Transverse colon (tissue), 3 donors: ENCODE measurements at regions not wholly inside any gene's neighbourhood (a gene's known extent, or its start where the extent isn't known, plus 50 kb on each side); places are given as distances from the start of the nearest gene placed in this dataset.

Experiments used
- POLR2A ChIP-seq: fragments of 450-650 bp; IDR thresholded peaks from one replicate; pipeline ENCODE4 v1.6.1; 2016; ENCODE audit warnings: antibody characterized with exemption, mild to moderate bottlenecking, moderate library complexity
- TF ChIP-seq, protein P1 (sequence below), 5 experiments: fragments of 200-600 bp in 3 of 5; fragments of 450-650 bp in 2 of 5; sonication (generic) in 3 of 5; IDR thresholded peaks; 1 replicate in 2 of 5; 2 replicates in 3 of 5; pipeline ENCODE4 v1.5.1; 2016 to 2017; ENCODE audit warnings: antibody characterized with exemption in 5 of 5, inconsistent platforms in 3 of 5, mild to moderate bottlenecking in 2 of 5, moderate library complexity in 1 of 5

- no peak for TF ChIP-seq POLR2A
- TF ChIP-seq, protein P1, sequence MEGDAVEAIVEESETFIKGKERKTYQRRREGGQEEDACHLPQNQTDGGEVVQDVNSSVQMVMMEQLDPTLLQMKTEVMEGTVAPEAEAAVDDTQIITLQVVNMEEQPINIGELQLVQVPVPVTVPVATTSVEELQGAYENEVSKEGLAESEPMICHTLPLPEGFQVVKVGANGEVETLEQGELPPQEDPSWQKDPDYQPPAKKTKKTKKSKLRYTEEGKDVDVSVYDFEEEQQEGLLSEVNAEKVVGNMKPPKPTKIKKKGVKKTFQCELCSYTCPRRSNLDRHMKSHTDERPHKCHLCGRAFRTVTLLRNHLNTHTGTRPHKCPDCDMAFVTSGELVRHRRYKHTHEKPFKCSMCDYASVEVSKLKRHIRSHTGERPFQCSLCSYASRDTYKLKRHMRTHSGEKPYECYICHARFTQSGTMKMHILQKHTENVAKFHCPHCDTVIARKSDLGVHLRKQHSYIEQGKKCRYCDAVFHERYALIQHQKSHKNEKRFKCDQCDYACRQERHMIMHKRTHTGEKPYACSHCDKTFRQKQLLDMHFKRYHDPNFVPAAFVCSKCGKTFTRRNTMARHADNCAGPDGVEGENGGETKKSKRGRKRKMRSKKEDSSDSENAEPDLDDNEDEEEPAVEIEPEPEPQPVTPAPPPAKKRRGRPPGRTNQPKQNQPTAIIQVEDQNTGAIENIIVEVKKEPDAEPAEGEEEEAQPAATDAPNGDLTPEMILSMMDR (IDR thresholded peaks at IDR 0.05), result no peak
Observed at GRCh38 chr12:75759842-75760572, 248.6 kb upstream of the KRR1 start.
